Mesenchymal stem cell (in vitro differentiated cells and primary cell): ENCODE measurements at regions not wholly inside any gene's neighbourhood (a gene's known extent, or its start where the extent isn't known, plus 50 kb on each side); places are given as distances from the start of the nearest gene placed in this dataset.

Experiments used
- DNase-seq: peaks from one replicate; pipeline ENCODE4 v3.0.0-alpha.2; 2013
- H2AFZ ChIP-seq: one replicate; pipeline ENCODE4 v1.6.1; 2013; ENCODE audit warnings: low read depth, mild to moderate bottlenecking, control low read depth, inconsistent platforms, low read length, moderate library complexity
- H2AK5ac ChIP-seq: 2 replicates; pipeline ENCODE4 v1.6.1; 2013; ENCODE audit warnings: low read length, moderate library complexity, mild to moderate bottlenecking, inconsistent platforms; ENCODE audit not compliant: severe bottlenecking
- H2BK120ac ChIP-seq: one replicate; pipeline ENCODE4 v1.6.1; 2013; ENCODE audit warnings: low read depth, mild to moderate bottlenecking, inconsistent platforms, low read length, moderate library complexity
- H2BK12ac ChIP-seq, 2 experiments: one replicate each; pipeline ENCODE4 v1.6.1; 2013; ENCODE audit warnings: inconsistent platforms in 2 of 2, low read length in 2 of 2, mild to moderate bottlenecking in 2 of 2, moderate library complexity in 2 of 2, control low read depth in 1 of 2
- H2BK15ac ChIP-seq: one replicate; pipeline ENCODE4 v1.6.1; 2013; ENCODE audit warnings: mild to moderate bottlenecking, low read depth, inconsistent platforms; ENCODE audit not compliant: poor library complexity, severe bottlenecking
- H2BK5ac ChIP-seq: 2 replicates; pipeline ENCODE4 v1.6.1; 2013; ENCODE audit warnings: low read depth, mild to moderate bottlenecking, low read length, control low read depth, inconsistent platforms; ENCODE audit not compliant: poor library complexity, severe bottlenecking
- H3K14ac ChIP-seq, 2 experiments: one replicate each; pipeline ENCODE4 v1.6.1; 2013; ENCODE audit warnings: inconsistent platforms in 2 of 2, low read length in 2 of 2, control low read depth in 1 of 2, mild to moderate bottlenecking in 1 of 2, moderate library complexity in 1 of 2
- H3K18ac ChIP-seq, 2 experiments: one replicate each; pipeline ENCODE4 v1.6.1; 2013; ENCODE audit warnings: inconsistent platforms in 2 of 2, low read length in 2 of 2, control low read depth in 1 of 2, low read depth in 1 of 2, mild to moderate bottlenecking in 1 of 2
- H3K23ac ChIP-seq, 2 experiments: one replicate each; pipeline ENCODE4 v1.6.1; 2013; ENCODE audit warnings: inconsistent platforms in 2 of 2, low read length in 2 of 2, mild to moderate bottlenecking in 2 of 2, moderate library complexity in 2 of 2, control low read depth in 1 of 2
- H3K27ac ChIP-seq: 2 replicates; pipeline ENCODE4 v1.5.1; 2013; ENCODE audit warnings: mild to moderate bottlenecking, moderate library complexity, low read length, control low read depth, inconsistent platforms; ENCODE audit not compliant: poor library complexity, severe bottlenecking
- H3K27me3 ChIP-seq, 2 experiments: 2 replicates each; pipeline versions ENCODE4 v1.6.1 to v1.7.0; 2013; ENCODE audit warnings: low read length in 2 of 2, mild to moderate bottlenecking in 2 of 2, moderate library complexity in 2 of 2, control low read depth in 1 of 2, inconsistent platforms in 1 of 2; ENCODE audit not compliant: control insufficient read depth in 1 of 2, insufficient read depth in 1 of 2
- H3K36me3 ChIP-seq, 2 experiments: 2 replicates each; pipeline versions ENCODE4 v1.6.1 to v1.7.0; 2013; ENCODE audit warnings: low read length in 2 of 2, control low read depth in 1 of 2, inconsistent platforms in 1 of 2, low read depth in 1 of 2, mild to moderate bottlenecking in 1 of 2; ENCODE audit not compliant: insufficient read depth in 2 of 2, control insufficient read depth in 1 of 2
- H3K4ac ChIP-seq, 2 experiments: one replicate each; pipeline ENCODE4 v1.6.1; 2013; ENCODE audit warnings: inconsistent platforms in 2 of 2, low read length in 2 of 2, mild to moderate bottlenecking in 2 of 2, moderate library complexity in 2 of 2, control low read depth in 1 of 2, low read depth in 1 of 2
- H3K4me1 ChIP-seq: 2 replicates; pipeline ENCODE4 v1.6.1; 2013; ENCODE audit warnings: low read depth, low read length, control low read depth; ENCODE audit not compliant: control insufficient read depth, insufficient read depth
- H3K4me2 ChIP-seq: 2 replicates; pipeline ENCODE4 v1.6.1; 2013; ENCODE audit warnings: low read length, mild to moderate bottlenecking, inconsistent platforms; ENCODE audit not compliant: poor library complexity, severe bottlenecking
- H3K4me3 ChIP-seq, 2 experiments: 2 replicates each; pipeline versions ENCODE4 v1.5.1 to v1.7.0; 2013; ENCODE audit warnings: low read length in 2 of 2, mild to moderate bottlenecking in 2 of 2, control low read depth in 1 of 2, low read depth in 1 of 2; ENCODE audit not compliant: insufficient read depth in 1 of 2
- H3K79me1 ChIP-seq: replicated peaks from 2 replicates; pipeline ENCODE4 v1.6.1; 2013; ENCODE audit warnings: mild to moderate bottlenecking, control low read depth, low read length, inconsistent platforms; ENCODE audit not compliant: poor library complexity, severe bottlenecking
- H3K9ac ChIP-seq: 2 replicates; pipeline ENCODE4 v1.7.0; 2013; ENCODE audit warnings: mild to moderate bottlenecking, low read length, moderate library complexity
- H3K9me3 ChIP-seq: 2 replicates; pipeline ENCODE4 v1.7.0; 2013; ENCODE audit warnings: mild to moderate bottlenecking, low read length; ENCODE audit not compliant: control insufficient read depth
- H4K8ac ChIP-seq: one replicate; pipeline ENCODE4 v1.6.1; 2013; ENCODE audit warnings: inconsistent platforms, mild to moderate bottlenecking, low read length, moderate library complexity
- H4K91ac ChIP-seq: one replicate; pipeline ENCODE4 v1.6.1; 2013; ENCODE audit warnings: mild to moderate bottlenecking, low read length, inconsistent platforms
- WGBS: methylation state at CpG from one replicate; pipeline ENCODE4 v1.1.7; 2013; ENCODE audit warnings: mixed read lengths; 5-methylcytosine and 5-hydroxymethylcytosine counted together

GRCh38 chr6:11961923-11962322 lies 50.2 kb upstream of the HIVEP1 start:
- no peaks in the 10 kb centered on the region for H3K9me3 ChIP-seq
- H3K4ac ChIP-seq: no peak overlapping the region
- no peak overlapping the region for H2BK5ac ChIP-seq
- H3K27me3 ChIP-seq: no peaks in the 10 kb centered on the region
- no peak overlapping the region for H3K4me2 ChIP-seq
- no peak overlapping the region for H2BK15ac ChIP-seq
- no peak overlapping the region for H3K27ac ChIP-seq
- no peak overlapping the region for H3K4me3 ChIP-seq
- H3K36me3 ChIP-seq: no peaks in the 10 kb centered on the region
- H3K18ac ChIP-seq: no peak overlapping the region
- WGBS: 90% methylated on average over 4 of the region's 4 CpGs
- no peak overlapping the region for H2BK120ac ChIP-seq
- no peak overlapping the region for H3K14ac ChIP-seq
- H2AFZ ChIP-seq: no peak overlapping the region
- H3K23ac ChIP-seq: no peak overlapping the region
- no peak overlapping the region for H4K91ac ChIP-seq
- H3K4me1 ChIP-seq: no peaks in the 10 kb centered on the region
- no peak for DNase-seq
- no peak overlapping the region for H2AK5ac ChIP-seq
- H3K79me1 ChIP-seq: no peaks in the 10 kb centered on the region
- H3K9ac ChIP-seq: no peak overlapping the region
- no peak overlapping the region for H2BK12ac ChIP-seq
- H4K8ac ChIP-seq: no peak overlapping the region

- Histone ChIP-seq H3K14ac (peak overlapping the region in 1 of 2 experiments; percentile 28), H2BK5ac (no peak overlapping the region), H2BK15ac (no peak overlapping the region), H3K4me3 (no peak overlapping the region), H3K9ac (no peak overlapping the region), H4K91ac (no peak overlapping the region), H3K4me1 (no peaks in the 10 kb centered on the region), H2AFZ (no peak overlapping the region), H3K18ac (peak overlapping the region in 1 of 2 experiments; percentile 48), H3K4ac (no peak overlapping the region), H4K8ac (peak overlapping the region; percentile 36), H2AK5ac (no peak overlapping the region), H3K27me3 (no peaks in the 10 kb centered on the region), H3K27ac (no peak overlapping the region), H3K9me3 (no peaks in the 10 kb centered on the region), H3K23ac (peak overlapping the region in 1 of 2 experiments; percentile 72), H3K4me2 (no peak overlapping the region), H2BK120ac (no peak overlapping the region), H3K79me1 (no peaks in the 10 kb centered on the region), H3K36me3 (no peaks in the 10 kb centered on the region), H2BK12ac (no peak overlapping the region)
- WGBS: 79% methylated on average over 12 of the region's 12 CpGs
- no peak for DNase-seq
These were observed 51.0 kb upstream of the HIVEP1 start for GRCh38 chr6:11960909-11961779.

- Histone ChIP-seq H3K4ac (no peak overlapping the region), H3K27me3 (no peaks in the 10 kb centered on the region), H2BK15ac (no peak overlapping the region), H2AK5ac (no peak overlapping the region), H2AFZ (no peak overlapping the region), H3K4me2 (no peak overlapping the region), H3K9ac (no peak overlapping the region), H2BK5ac (no peak overlapping the region), H3K4me1 (no peaks in the 10 kb centered on the region), H4K8ac (no peak overlapping the region), H3K14ac (no peak overlapping the region), H3K36me3 (no peaks in the 10 kb centered on the region), H3K9me3 (no peaks in the 10 kb centered on the region), H3K4me3 (no peak overlapping the region), H3K27ac (no peak overlapping the region), H3K79me1 (no peaks in the 10 kb centered on the region), H2BK12ac (no peak overlapping the region), H4K91ac (no peak overlapping the region), H3K18ac (no peak overlapping the region), H2BK120ac (no peak overlapping the region), H3K23ac (no peak overlapping the region)
- no peak for DNase-seq
- 59% methylated on average over 3 of the region's 3 CpGs for WGBS
These were observed 55.3 kb upstream of the HIVEP1 start for GRCh38 chr6:11956781-11957180.

GRCh38 chr6:11953641-11954040 lies 58.5 kb upstream of the HIVEP1 start:
- Histone ChIP-seq H2BK12ac (no peak overlapping the region), H2BK15ac (no peak overlapping the region), H3K9me3 (no peaks in the 10 kb centered on the region), H4K8ac (no peak overlapping the region), H3K18ac (no peak overlapping the region), H3K36me3 (no peaks in the 10 kb centered on the region), H3K4me1 (no peaks in the 10 kb centered on the region), H3K27me3 (no peaks in the 10 kb centered on the region), H3K14ac (no peak overlapping the region), H3K9ac (no peak overlapping the region), H2AK5ac (no peak overlapping the region), H3K4me2 (no peak overlapping the region), H3K4me3 (no peak overlapping the region), H2BK120ac (no peak overlapping the region), H3K27ac (no peak overlapping the region), H2BK5ac (no peak overlapping the region), H2AFZ (no peak overlapping the region), H3K79me1 (no peaks in the 10 kb centered on the region), H3K23ac (no peak overlapping the region), H3K4ac (no peak overlapping the region), H4K91ac (no peak overlapping the region)
- no peak for DNase-seq
- whole genome bisulfite sequencing: 100% methylated on average over 1 of the region's 2 CpGs
